CD4-positive, alpha-beta T cell treated with Interleukin-15 for 4 hours (primary cell): ENCODE measurements at regions not wholly inside any gene's neighbourhood (a gene's known extent, or its start where the extent isn't known, plus 50 kb on each side); places are given as distances from the start of the nearest gene placed in this dataset.
A peak's percentile ranks its signal among the peaks of the same experiment; 100 is the strongest.

Experiments used
- DNase-seq: peaks from one replicate; pipeline ENCODE4 v3.0.0-alpha.2; 2020; ENCODE audit warnings: low spot score

GRCh38 chr20:60244373-60245146, 286.3 kb downstream of the CDH26 start:
- DNase-seq = no peak

GRCh38 chr20:60246751-60247150, 288.5 kb downstream of the CDH26 start:
- DNase-seq = no peak

GRCh38 chr20:60249436-60249835, 291.2 kb downstream of the CDH26 start:
- no peak for DNase-seq

- DNase-seq = no peak
These were observed 292.0 kb downstream of the CDH26 start for GRCh38 chr20:60250251-60250650.

- DNase-seq = no peak
These were observed 294.6 kb downstream of the CDH26 start for GRCh38 chr20:60252866-60253265.

GRCh38 chr20:60253471-60253870, 295.2 kb downstream of the CDH26 start:
- no peak for DNase-seq

- no peak for DNase-seq
These were observed 296.7 kb downstream of the CDH26 start for GRCh38 chr20:60254901-60255411.

- no peak for DNase-seq
These were observed 297.2 kb downstream of the CDH26 start for GRCh38 chr20:60255415-60255814.

- DNase-seq = no peak
These were observed 297.6 kb downstream of the CDH26 start for GRCh38 chr20:60255866-60256265.

- no peak for DNase-seq
These were observed 298.6 kb downstream of the CDH26 start for GRCh38 chr20:60256811-60257210.

GRCh38 chr20:60257671-60258070, 299.4 kb downstream of the CDH26 start:
- no peak for DNase-seq

- no peak for DNase-seq
These were observed 300.1 kb downstream of the CDH26 start for GRCh38 chr20:60258255-60258863.

GRCh38 chr20:60261333-60261732, 303.1 kb downstream of the CDH26 start:
- no peak for DNase-seq

- peak; percentile 56 for DNase-seq
These were observed 304.9 kb downstream of the CDH26 start for GRCh38 chr20:60262967-60263603.

GRCh38 chr20:60263725-60264709, 305.8 kb downstream of the CDH26 start:
- no peak for DNase-seq

GRCh38 chr20:60266177-60266823, 308.1 kb downstream of the CDH26 start:
- DNase-seq = no peak

GRCh38 chr20:60268491-60268890, 310.3 kb downstream of the CDH26 start:
- DNase-seq = no peak

- no peak for DNase-seq
These were observed 311.4 kb downstream of the CDH26 start for GRCh38 chr20:60269573-60270162.

- no peak for DNase-seq
These were observed 312.1 kb downstream of the CDH26 start for GRCh38 chr20:60270341-60270740.

GRCh38 chr20:60271597-60271996, 313.4 kb downstream of the CDH26 start:
- DNase-seq = no peak

- DNase-seq = no peak
These were observed 314.6 kb downstream of the CDH26 start for GRCh38 chr20:60272790-60273189.
